Activated CD8-positive, alpha-beta T cell treated with anti-CD3 and anti-CD28 coated beads for 36 hours (primary cell): ENCODE measurements at regions not wholly inside any gene's neighbourhood (a gene's known extent, or its start where the extent isn't known, plus 50 kb on each side); places are given as distances from the start of the nearest gene placed in this dataset.
A peak's percentile ranks its signal among the peaks of the same experiment; 100 is the strongest.

Experiments used
- ATAC-seq: fragments of 200-7000 bp; cut with Tn5 transposase; one replicate; pipeline ENCODE4 v1.10.0; 2021; ENCODE audit warnings: mild to moderate bottlenecking, moderate library complexity
- CTCF ChIA-PET: fragments of 350-600 bp; sonication (Branson Sonifier 250); formaldehyde crosslinking; loops from one replicate; lab custom pipeline; 2021; ENCODE audit warnings: antibody characterized with exemption; lab: Charles Lee
- POLR2A ChIA-PET: fragments of 350-600 bp; sonication (Branson Sonifier 250); formaldehyde crosslinking; loops from one replicate; lab custom pipeline; 2021; ENCODE audit warnings: antibody characterized with exemption; lab: Charles Lee
- DNase-seq: peaks from one replicate; pipeline ENCODE4 v3.0.0-alpha.2; 2020
- H3K27ac Mint-ChIP-seq: one replicate; pipeline ENCODE4 v1.8.0; 2021; ENCODE audit warnings: mild to moderate bottlenecking, mixed read lengths
- H3K27me3 Mint-ChIP-seq: one replicate; pipeline ENCODE4 v1.8.0; 2021; ENCODE audit warnings: mixed read lengths
- H3K36me3 Mint-ChIP-seq: one replicate; pipeline ENCODE4 v1.8.0; 2021; ENCODE audit warnings: low read depth, mixed read lengths
- H3K4me1 Mint-ChIP-seq: one replicate; pipeline ENCODE4 v1.8.0; 2021; ENCODE audit warnings: low read depth, mixed read lengths
- H3K4me3 Mint-ChIP-seq: one replicate; pipeline ENCODE4 v1.8.0; 2021; ENCODE audit warnings: mild to moderate bottlenecking, moderate library complexity, mixed read lengths
- H3K9me3 Mint-ChIP-seq: one replicate; pipeline ENCODE4 v1.8.0; 2021; ENCODE audit warnings: mixed read lengths
- intact Hi-C: fragments of 100-400 bp; cut with micrococcal nuclease; formaldehyde crosslinking; loops from one replicate; pipeline ENCODE4 v1.10.0; 2022
- TF ChIP-seq, protein P1 (sequence below): fragments of 200-600 bp; IDR thresholded peaks from one replicate; pipeline ENCODE4 v1.8.0; 2022; ENCODE audit warnings: antibody characterized with exemption, mild to moderate bottlenecking

GRCh38 chr1:25028907-25029599 lies 99.0 kb upstream of the RUNX3 start:
- no peak overlapping the region for H3K27ac Mint-ChIP-seq
- no peaks in the 10 kb centered on the region for H3K9me3 Mint-ChIP-seq
- ATAC-seq (peak; percentile 3), DNase-seq (peak; percentile 78)
- POLR2A ChIA-PET: interaction anchor here (0.5 to 10.6 kb wide), 9 partner anchors 8 to 1123 kb away, joined by 3 to 172 read pairs (median 5); no protein-coding TSS in a partner anchor
- TF ChIP-seq, protein P1, sequence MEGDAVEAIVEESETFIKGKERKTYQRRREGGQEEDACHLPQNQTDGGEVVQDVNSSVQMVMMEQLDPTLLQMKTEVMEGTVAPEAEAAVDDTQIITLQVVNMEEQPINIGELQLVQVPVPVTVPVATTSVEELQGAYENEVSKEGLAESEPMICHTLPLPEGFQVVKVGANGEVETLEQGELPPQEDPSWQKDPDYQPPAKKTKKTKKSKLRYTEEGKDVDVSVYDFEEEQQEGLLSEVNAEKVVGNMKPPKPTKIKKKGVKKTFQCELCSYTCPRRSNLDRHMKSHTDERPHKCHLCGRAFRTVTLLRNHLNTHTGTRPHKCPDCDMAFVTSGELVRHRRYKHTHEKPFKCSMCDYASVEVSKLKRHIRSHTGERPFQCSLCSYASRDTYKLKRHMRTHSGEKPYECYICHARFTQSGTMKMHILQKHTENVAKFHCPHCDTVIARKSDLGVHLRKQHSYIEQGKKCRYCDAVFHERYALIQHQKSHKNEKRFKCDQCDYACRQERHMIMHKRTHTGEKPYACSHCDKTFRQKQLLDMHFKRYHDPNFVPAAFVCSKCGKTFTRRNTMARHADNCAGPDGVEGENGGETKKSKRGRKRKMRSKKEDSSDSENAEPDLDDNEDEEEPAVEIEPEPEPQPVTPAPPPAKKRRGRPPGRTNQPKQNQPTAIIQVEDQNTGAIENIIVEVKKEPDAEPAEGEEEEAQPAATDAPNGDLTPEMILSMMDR: no peak
- intact Hi-C loops: no loop called here
- CTCF ChIA-PET: interaction anchor here (0.7 to 2.1 kb wide), 16 partner anchors 8 to 99 kb away, joined by 3 to 6 read pairs (median 3); partner anchors contain the start of gene RUNX3
- peak overlapping the region; percentile 74 for H3K4me3 Mint-ChIP-seq
- H3K36me3 Mint-ChIP-seq: peaks cover 2% of the 10 kb centered on the region
- H3K27me3 Mint-ChIP-seq: no peaks in the 10 kb centered on the region
- H3K4me1 Mint-ChIP-seq: peaks cover 97% of the 10 kb centered on the region

- Mint-ChIP-seq H3K9me3 (no peaks in the 10 kb centered on the region), H3K4me1 (peaks cover 97% of the 10 kb centered on the region), H3K27ac (no peak overlapping the region), H3K4me3 (peak overlapping the region; percentile 74), H3K27me3 (no peaks in the 10 kb centered on the region), H3K36me3 (peaks cover 2% of the 10 kb centered on the region)
- ATAC-seq (no peak), DNase-seq (no peak)
- TF ChIP-seq, protein P1: no peak
- intact Hi-C loops: no loop called here
- ChIA-PET POLR2A (interaction anchor here (0.6 to 10.6 kb wide), 9 partner anchors 9 to 1122 kb away, joined by 3 to 172 read pairs (median 3); no protein-coding TSS in a partner anchor), CTCF (interaction anchor here (0.7 to 2.1 kb wide), 12 partner anchors 9 to 96 kb away, joined by 3 to 6 read pairs (median 3); no protein-coding TSS in a partner anchor)
Observed at GRCh38 chr1:25028587-25028906, 98.5 kb upstream of the RUNX3 start.

GRCh38 chr1:25027822-25028586 lies 97.9 kb upstream of the RUNX3 start:
- DNase-seq (no peak), ATAC-seq (no peak)
- Mint-ChIP-seq H3K36me3 (peaks cover 2% of the 10 kb centered on the region), H3K4me1 (peaks cover 97% of the 10 kb centered on the region), H3K9me3 (no peaks in the 10 kb centered on the region), H3K27me3 (no peaks in the 10 kb centered on the region), H3K4me3 (peak overlapping the region; percentile 74), H3K27ac (no peak overlapping the region)
- TF ChIP-seq, protein P1: no peak
- intact Hi-C loops: no loop called here
- ChIA-PET CTCF (interaction anchor here (0.7 to 2.1 kb wide), 13 partner anchors 9 to 95 kb away, joined by 3 to 6 read pairs (median 3); no protein-coding TSS in a partner anchor), POLR2A (interaction anchor here (0.6 to 10.6 kb wide), 9 partner anchors 9 to 1122 kb away, joined by 3 to 172 read pairs (median 3); no protein-coding TSS in a partner anchor)

DNA sequence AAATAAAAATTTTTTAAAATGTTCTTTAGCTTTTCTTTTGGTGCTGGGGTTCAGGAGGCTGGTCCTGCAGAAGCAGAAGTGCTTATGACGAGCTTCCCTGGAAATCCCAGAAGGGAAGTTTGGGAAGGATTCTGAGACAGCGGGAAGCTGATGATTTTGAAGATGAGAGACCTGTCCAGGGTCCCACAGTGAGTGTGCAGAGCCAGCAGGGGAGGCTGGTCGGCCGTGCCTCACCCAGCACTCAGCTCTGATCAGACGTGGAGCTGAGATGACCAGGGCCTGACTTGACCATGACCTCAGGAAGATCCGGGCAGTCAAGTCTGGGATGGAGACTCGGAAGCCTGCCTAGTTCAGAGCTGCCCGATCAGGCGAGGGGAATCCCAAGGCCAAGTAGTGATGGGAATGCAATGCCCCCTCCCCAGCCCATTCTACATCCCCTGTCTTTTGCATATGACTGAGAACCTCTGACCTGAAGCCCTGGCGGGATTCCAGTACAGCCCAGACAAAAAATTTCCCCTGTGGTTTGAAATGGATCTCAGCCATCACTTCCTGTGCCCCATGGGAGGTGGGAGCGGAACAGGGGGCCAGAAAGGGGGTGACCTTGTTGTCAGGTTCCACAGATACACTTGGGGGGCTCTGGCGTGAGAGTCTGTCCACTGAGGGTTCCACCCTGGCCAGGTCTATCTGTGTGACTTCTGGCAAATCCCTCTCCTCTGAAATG lies 96.8 kb upstream of the RUNX3 start:
- Mint-ChIP-seq H3K9me3 (no peaks in the 10 kb centered on the region), H3K4me1 (peaks cover 91% of the 10 kb centered on the region), H3K27ac (peak overlapping the region; percentile 38), H3K27me3 (no peaks in the 10 kb centered on the region), H3K36me3 (peaks cover 2% of the 10 kb centered on the region), H3K4me3 (no peak overlapping the region)
- ATAC-seq (no peak), DNase-seq (no peak)
- TF ChIP-seq, protein P1: no peak
- intact Hi-C loops: no loop called here
- ChIA-PET POLR2A (interaction anchor here (0.8 to 10.6 kb wide), 8 partner anchors 13 to 75 kb away, joined by 3 to 172 read pairs (median 6); no protein-coding TSS in a partner anchor), CTCF (interaction anchor here (0.9 to 2.2 kb wide), 6 partner anchors 10 to 94 kb away, joined by 3 to 15 read pairs (median 4); no protein-coding TSS in a partner anchor)
